Sigmoid colon (tissue), 6 donors: ENCODE measurements at regions not wholly inside any gene's neighbourhood (a gene's known extent, or its start where the extent isn't known, plus 50 kb on each side); places are given as distances from the start of the nearest gene placed in this dataset.

ENCODE experiments used
- DNase-seq: peaks from one replicate; pipeline ENCODE4 v3.0.0-alpha.2; 2019
- H3K27ac ChIP-seq, 4 donors: fragments of 200-600 bp; sonication (generic); one replicate each; pipeline ENCODE4 v1.5.1; 2016 to 2019; ENCODE audit warnings: mild to moderate bottlenecking in 1 of 4
- H3K27me3 ChIP-seq, 3 donors: fragments of 200-600 bp; sonication (generic); one replicate each; pipeline ENCODE4 v1.5.1; 2019; ENCODE audit warnings: mild to moderate bottlenecking in 1 of 3
- H3K36me3 ChIP-seq, 4 donors: fragments of 200-600 bp; sonication (generic); one replicate each; pipeline ENCODE4 v1.5.1; 2016 to 2019
- H3K4me1 ChIP-seq, 4 donors: fragments of 200-600 bp; sonication (generic); one replicate each; pipeline ENCODE4 v1.5.1; 2017 to 2019
- H3K4me3 ChIP-seq, 4 donors: fragments of 200-600 bp; sonication (generic); one replicate each; pipeline ENCODE4 v1.5.1; 2017 to 2019; ENCODE audit warnings: mild to moderate bottlenecking in 2 of 4, moderate library complexity in 1 of 4
- H3K9me3 ChIP-seq, 4 donors: fragments of 200-600 bp in 3 of 4; sonication (generic) in 3 of 4; one replicate each; pipeline versions ENCODE4 v1.5.1 to v1.6.1; 2013 to 2019
- CTCF ChIP-seq, 4 experiments: fragments of 450-650 bp in 3 of 4; fragments of 200-600 bp in 1 of 4; IDR thresholded peaks; one replicate each; pipeline ENCODE4 v1.5.1; 2016 to 2019; ENCODE audit warnings: antibody characterized with exemption in 4 of 4, mild to moderate bottlenecking in 3 of 4, moderate library complexity in 2 of 4
- EP300 ChIP-seq, 4 donors: sonication (generic); formaldehyde crosslinking; IDR thresholded peaks; one replicate each; pipeline ENCODE4 v1.6.1; 2017; ENCODE audit warnings: antibody characterized with exemption in 4 of 4
- POLR2A ChIP-seq, 2 donors: fragments of 450-650 bp; IDR thresholded peaks; one replicate each; pipeline ENCODE4 v1.6.1; 2016; ENCODE audit warnings: antibody characterized with exemption in 2 of 2, mild to moderate bottlenecking in 2 of 2, moderate library complexity in 2 of 2
- POLR2AphosphoS5 ChIP-seq, 4 donors: sonication (generic); formaldehyde crosslinking; IDR thresholded peaks; one replicate each; pipeline ENCODE4 v1.6.1; 2017; ENCODE audit warnings: antibody characterized with exemption in 4 of 4
- WGBS, 2 donors: extraction: QIAGEN DNeasy Blood & Tissue Kit; methylation state at CpG; one replicate each; pipeline ENCODE4 v1.1.7; 2013; 5-methylcytosine and 5-hydroxymethylcytosine counted together
- intact Hi-C: fragments of 100-400 bp; cut with DNase I; formaldehyde crosslinking; loops from one replicate; pipeline ENCODE4 v1.15.1; 2023
- donor health status: healthy with polysubstance abuse.
- donor health status: healthy.

GRCh38 chrX:97806238-97806637 is 922.5 kb downstream of the RPA4 start:
- 91 to 94% methylated on average over 3 of the region's 3 CpGs for WGBS, 2 donors
- H3K9me3 ChIP-seq: no peaks in the 10 kb centered on the region
- no peak overlapping the region for H3K27ac ChIP-seq
- H3K36me3 ChIP-seq: no peaks in the 10 kb centered on the region
- no peaks in the 10 kb centered on the region for H3K4me1 ChIP-seq
- H3K4me3 ChIP-seq: no peak overlapping the region
- no peaks in the 10 kb centered on the region for H3K27me3 ChIP-seq
- intact Hi-C loops: no loop called here
- no peak for DNase-seq
- TF ChIP-seq CTCF (IDR thresholded peaks at IDR 0.05) (no peak), EP300 (IDR thresholded peaks at IDR 0.05) (no peak), POLR2AphosphoS5 (IDR thresholded peaks at IDR 0.05) (no peak), POLR2A (IDR thresholded peaks at IDR 0.05) (no peak)

GRCh38 chrX:97806946-97807345 is 923.2 kb downstream of the RPA4 start:
- H3K27ac ChIP-seq: no peak overlapping the region
- H3K4me3 ChIP-seq: no peak overlapping the region
- H3K27me3 ChIP-seq: no peaks in the 10 kb centered on the region
- DNase-seq: no peak
- H3K36me3 ChIP-seq: no peaks in the 10 kb centered on the region
- intact Hi-C loops: no loop called here
- H3K4me1 ChIP-seq: no peaks in the 10 kb centered on the region
- TF ChIP-seq CTCF (IDR thresholded peaks at IDR 0.05) (no peak), POLR2AphosphoS5 (IDR thresholded peaks at IDR 0.05) (no peak), POLR2A (IDR thresholded peaks at IDR 0.05) (no peak), EP300 (IDR thresholded peaks at IDR 0.05) (no peak)
- WGBS, 2 donors: 92 to 95% methylated on average over 2 of the region's 2 CpGs
- no peaks in the 10 kb centered on the region for H3K9me3 ChIP-seq

- no peak overlapping the region for H3K4me3 ChIP-seq
- peak; percentile 66 for DNase-seq
- intact Hi-C loops: no loop called here
- no peaks in the 10 kb centered on the region for H3K9me3 ChIP-seq
- no peaks in the 10 kb centered on the region for H3K27me3 ChIP-seq
- peak overlapping the region in 3 of 4 donors; percentile 12 to 47 (median 31) for H3K27ac ChIP-seq
- H3K36me3 ChIP-seq: no peaks in the 10 kb centered on the region
- no peaks in the 10 kb centered on the region for H3K4me1 ChIP-seq
- TF ChIP-seq POLR2A (IDR thresholded peaks at IDR 0.05): no peak
- TF ChIP-seq CTCF (IDR thresholded peaks at IDR 0.05): no peak
- TF ChIP-seq POLR2AphosphoS5 (IDR thresholded peaks at IDR 0.05): peak in 3 of 4 donors; percentile 12 to 50 (median 35)
- TF ChIP-seq EP300 (IDR thresholded peaks at IDR 0.05): peak in 1 of 4 donors; percentile 39
- 91% methylated on average over 2 of the region's 2 CpGs for WGBS, 2 donors
Observed at GRCh38 chrX:97820170-97820569, 936.5 kb downstream of the RPA4 start.

- no peak for DNase-seq
- H3K27ac ChIP-seq: no peak overlapping the region
- intact Hi-C loops: no loop called here
- no peaks in the 10 kb centered on the region for H3K4me1 ChIP-seq
- no peak for TF ChIP-seq CTCF (IDR thresholded peaks at IDR 0.05)
- no peak for TF ChIP-seq POLR2A (IDR thresholded peaks at IDR 0.05)
- no peak for TF ChIP-seq EP300 (IDR thresholded peaks at IDR 0.05)
- TF ChIP-seq POLR2AphosphoS5 (IDR thresholded peaks at IDR 0.05): no peak
- no peaks in the 10 kb centered on the region for H3K27me3 ChIP-seq
- H3K4me3 ChIP-seq: no peak overlapping the region
- H3K9me3 ChIP-seq: no peaks in the 10 kb centered on the region
- no peaks in the 10 kb centered on the region for H3K36me3 ChIP-seq
- WGBS, 2 donors: 0% methylated on average over 1 of the region's 1 CpG
Observed at GRCh38 chrX:97828471-97828870, 944.8 kb downstream of the RPA4 start.

GRCh38 chrX:97835969-97836368 is 952.3 kb downstream of the RPA4 start:
- DNase-seq: no peak
- Histone ChIP-seq H3K9me3 (no peaks in the 10 kb centered on the region), H3K27me3 (no peaks in the 10 kb centered on the region), H3K4me3 (no peak overlapping the region), H3K4me1 (no peaks in the 10 kb centered on the region), H3K27ac (no peak overlapping the region), H3K36me3 (no peaks in the 10 kb centered on the region)
- TF ChIP-seq POLR2A (IDR thresholded peaks at IDR 0.05): no peak
- intact Hi-C loops: no loop called here
